HG03354 (cell line): ENCODE measurements at regions not wholly inside any gene's neighbourhood (a gene's known extent, or its start where the extent isn't known, plus 50 kb on each side); places are given as distances from the start of the nearest gene placed in this dataset.
"Not testable (repeated sequence)": the region's sequence is repeated elsewhere in the genome, so short reads cannot be mapped to it uniquely, and the experiment has no call there.

Source experiments
- ATAC-seq: cut with Tn5 transposase; IDR thresholded peaks from one replicate; pipeline ENCODE4 v1.9.1; 2021; ENCODE audit warnings: mild to moderate bottlenecking; ENCODE audit not compliant: unreplicated experiment, poor library complexity, severe bottlenecking

DNA sequence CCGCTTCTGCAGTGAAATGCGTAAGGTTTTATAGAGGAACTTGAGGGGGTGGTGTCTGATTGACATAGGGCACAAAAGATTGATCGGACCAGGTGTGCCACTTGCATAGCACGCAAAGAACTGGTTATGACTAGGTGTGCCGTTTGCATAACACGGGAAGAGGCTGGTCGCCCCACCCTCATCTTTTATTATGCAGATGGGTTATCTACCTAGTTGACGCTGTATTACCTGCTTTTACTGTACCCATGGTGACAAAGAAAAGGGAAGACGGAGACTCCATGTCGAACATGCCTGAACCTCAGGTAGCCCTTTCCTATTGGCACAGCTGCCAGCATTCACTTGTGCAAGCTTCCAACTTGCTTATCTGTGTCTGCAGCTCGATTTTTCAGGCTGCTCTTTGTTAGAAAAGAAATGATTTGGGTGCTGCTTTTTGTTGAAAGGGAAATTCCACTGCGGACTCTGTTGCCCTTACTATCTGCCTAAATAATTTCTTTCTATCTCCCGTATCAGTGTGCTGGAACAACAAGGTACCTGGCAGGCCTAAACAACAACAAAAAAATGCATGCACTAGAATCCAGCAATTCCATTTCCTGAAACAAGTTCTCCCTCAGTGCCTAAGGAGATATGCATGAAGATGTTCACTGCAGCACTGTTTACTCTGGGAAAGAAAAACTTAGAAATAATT, 194.4 kb upstream of the KAZN start:
- ATAC-seq = no peak

DNA sequence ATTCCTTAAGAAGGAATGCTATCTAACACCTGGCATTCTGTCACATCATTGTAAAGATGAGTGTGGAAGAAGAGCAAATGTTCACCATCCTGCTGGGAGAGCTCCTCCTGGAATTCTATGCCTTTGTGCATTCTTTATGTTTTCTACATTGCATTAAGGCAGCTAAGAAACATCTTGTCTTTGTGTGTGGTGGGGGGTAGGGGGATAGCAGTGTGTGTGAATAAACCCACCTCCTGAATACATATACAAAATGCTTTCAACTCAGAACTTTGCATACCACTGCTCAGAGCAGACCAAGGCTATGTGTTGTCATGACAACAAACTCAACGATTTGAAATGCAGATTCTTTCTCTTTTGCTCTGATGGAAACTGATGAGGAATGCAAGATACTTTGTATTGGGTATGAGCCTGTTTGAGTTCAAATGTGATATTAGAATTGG, 193.6 kb upstream of the KAZN start:
- no peak for ATAC-seq

DNA sequence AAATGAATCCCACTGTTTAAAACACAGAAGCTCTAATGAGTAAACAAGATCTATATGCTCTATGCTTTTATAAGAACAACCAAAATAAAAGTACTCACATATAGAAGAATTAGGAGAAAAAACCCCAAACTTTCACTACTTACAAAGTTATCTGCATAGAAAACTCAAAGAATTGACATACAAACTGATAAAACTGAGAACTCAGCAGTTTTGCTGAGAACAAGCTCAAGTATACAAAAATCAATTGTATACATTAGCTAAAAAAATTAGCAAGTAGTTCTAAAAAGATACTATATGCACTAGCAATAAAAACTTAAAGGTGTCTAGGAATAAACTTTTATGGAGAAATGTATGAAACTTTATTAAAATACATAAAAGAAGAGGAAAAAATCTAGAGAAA, 186.2 kb upstream of the KAZN start:
- no peak for ATAC-seq

DNA sequence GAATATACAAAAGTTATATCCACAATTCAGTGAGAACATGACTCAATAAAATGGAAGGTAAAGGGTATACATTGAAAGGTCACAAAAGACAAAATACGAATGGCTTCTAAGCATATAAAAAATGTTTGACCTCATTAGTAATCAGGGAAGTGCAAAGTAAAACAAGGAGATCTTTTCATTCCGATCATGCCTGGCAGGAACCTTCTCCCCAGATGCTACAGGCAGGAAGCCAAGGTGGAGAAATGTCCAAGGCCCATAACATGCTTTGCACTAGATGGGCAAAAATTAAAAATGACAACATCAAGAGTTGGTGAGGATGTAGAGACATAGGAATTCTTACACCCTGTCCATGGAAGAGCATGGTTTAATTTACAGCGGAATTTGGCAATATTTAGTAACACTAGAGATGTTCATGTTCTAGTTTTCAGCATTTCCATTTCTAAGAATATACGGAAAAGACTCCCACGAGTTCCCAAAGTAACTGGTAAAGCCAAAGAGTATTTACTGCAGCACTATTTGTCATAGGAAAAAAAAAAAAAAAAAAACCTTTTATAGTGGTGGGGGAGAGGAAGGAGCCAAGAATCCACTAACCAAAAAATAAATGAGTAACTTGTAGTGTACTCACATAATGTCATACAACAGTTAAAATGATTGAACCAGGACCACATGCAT, 184.5 kb upstream of the KAZN start:
- ATAC-seq = no peak

DNA sequence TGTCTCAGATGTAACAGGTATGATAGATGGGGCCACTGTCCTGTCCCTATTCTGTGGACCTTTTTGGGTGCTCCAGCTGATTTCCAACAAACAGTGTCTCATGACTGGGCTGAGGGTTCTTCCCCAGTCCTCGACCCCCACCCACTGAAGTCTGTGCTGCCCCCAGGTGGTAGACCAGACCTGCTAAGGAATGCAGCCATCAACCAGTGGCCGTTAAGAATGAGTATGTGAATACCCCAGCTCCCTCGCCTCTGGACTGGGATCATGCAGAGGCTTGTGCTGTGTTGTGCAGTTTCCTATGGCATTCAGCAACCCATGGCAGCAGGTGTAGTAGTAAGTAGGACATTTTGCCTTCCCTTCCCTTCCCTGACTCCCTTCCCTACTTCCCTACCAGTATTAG, 183.1 kb upstream of the KAZN start:
- ATAC-seq = no peak

DNA sequence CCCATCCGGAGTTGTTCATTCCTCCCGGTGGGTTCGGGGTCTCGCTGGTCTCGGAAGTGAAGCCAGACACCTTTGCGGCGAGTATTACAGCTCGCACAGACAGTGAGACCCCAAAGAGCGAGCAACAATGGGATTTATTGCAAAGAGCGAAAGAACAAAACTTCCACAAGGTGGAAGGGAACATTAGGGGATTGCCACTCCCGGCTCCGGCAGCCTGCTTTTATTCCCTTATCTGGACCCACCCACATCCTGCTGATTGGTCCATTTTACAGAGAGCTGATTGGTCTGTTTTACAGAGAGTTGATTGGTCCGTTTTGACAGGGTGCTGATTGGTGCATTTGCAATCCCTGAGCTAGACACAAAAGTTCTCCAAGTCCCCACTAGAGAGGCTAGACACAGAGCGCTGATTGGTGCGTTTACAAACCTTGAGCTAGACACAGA, 178.7 kb upstream of the KAZN start:
- ATAC-seq = not testable (repeated sequence)

- no peak for ATAC-seq
Observed at GRCh38 chr1:14420686-14421085, 177.8 kb upstream of the KAZN start.

- ATAC-seq = no peak
Observed at GRCh38 chr1:14421295-14421976, 177.0 kb upstream of the KAZN start.

DNA sequence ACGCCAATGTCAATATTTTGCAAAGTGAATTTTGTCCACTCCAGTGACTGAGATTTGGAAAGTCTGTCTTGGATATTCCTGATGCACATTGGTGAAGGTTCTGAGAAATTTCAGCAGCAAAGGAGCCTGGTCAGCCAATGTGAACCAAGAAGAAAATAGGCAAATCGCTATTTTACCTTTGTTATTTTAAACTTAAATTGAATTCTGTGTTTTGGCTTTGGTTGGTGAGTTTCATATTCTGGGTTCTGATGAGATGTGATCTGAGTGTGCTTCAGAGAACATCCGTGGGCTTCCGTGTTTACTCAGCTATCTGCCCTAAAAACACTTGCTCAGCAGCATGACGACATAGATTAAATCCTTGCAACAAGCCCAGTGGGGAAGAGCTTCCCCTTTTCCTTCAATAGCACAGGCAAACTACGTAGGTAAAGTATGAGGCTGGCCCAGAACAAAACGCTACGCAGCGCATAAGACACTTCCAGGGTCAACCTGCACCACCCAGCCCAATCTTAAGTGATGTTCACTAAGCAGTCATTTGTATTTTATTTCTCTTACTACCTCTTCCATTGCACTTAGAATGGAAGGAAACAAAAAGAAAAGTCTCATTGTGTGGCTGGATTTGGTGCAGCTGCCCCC, 176.4 kb upstream of the KAZN start:
- ATAC-seq = no peak

GRCh38 chr1:14424325-14425002, 174.0 kb upstream of the KAZN start:
- no peak for ATAC-seq

DNA sequence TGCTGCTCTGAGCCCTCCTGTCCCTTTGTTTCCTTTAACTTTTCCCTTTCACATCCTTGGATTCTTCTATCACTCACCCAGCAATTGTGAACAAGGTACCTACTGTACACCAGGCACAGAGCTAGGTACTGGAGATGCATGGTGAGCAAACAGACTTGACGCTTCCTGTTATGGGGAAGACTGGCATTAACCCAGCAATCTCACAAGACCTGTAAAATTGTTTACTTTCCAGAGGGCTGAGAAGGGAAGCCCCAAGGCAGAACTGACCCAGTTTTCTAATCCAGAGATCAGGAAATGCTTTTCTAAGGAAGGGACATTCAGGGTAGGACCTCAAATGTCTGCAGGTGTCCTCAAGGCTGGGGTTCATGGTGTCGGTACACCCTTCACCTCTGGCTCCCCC, 171.6 kb upstream of the KAZN start:
- ATAC-seq = no peak

DNA sequence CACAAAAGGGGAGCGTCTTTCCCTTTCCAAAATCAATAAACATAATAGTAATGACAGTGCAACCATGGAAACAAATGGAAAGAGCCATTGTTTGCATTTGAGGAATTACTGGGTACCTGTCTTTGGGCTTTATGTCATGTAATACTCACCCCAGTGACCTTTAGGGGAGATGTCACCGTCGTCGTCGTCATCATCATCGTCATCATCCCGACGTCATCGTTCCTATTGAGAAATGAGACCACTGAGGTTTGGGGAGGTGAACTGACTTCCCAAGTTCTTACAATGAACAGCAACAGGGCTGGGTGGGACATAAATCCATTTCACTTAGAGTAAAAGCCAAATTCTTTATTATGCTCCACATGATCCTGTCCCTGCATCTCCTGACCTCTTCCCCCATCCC, 168.9 kb upstream of the KAZN start:
- no peak for ATAC-seq

DNA sequence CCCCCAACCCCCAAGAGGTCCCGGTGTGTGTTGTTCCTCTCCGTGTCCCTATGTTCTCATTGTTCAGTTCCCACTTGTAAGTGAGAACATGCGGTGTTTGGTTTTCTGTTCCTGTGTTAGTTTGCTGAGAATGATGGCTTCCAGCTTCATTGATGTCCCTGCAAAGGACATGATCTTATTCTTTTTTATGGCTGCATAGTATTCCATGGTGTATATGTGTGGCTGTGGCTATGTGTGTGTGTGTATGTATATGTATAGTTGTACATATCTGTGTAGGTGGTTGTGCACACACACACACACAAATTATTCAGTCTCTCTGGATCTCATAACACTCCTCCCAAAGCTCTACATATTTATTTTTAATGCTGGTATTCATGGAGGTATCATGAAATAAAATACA, 165.8 kb upstream of the KAZN start:
- not testable (repeated sequence) for ATAC-seq

DNA sequence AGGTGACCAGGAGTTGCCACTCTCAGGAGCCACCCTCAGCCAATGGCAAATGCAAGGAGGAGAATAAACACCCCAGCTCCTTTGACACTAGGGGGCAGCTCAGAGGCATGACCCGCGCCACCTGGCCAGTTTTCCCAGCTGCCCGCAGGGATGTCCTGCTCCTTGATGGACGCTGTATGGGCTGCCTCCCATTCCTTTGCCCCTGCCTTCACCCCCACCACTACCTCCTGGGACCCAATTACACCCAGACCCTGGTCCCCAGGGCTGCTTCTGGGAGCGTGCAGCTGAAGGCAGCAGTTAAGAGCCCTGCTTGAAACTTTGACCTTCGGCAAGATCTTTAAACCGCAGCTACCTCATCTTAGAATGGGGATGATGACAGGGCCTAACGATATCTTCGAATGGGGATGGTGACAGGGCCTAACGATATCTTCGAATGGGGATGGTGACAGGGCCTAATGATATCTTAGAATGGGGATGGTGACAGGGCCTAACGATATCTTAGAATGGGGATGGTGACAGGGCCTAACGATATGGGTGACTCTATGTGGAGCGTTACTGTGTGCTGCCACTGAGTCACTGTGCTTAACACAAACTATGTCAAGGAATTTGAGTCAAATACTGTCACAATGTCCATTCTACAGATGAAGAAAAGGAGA, 163.0 kb upstream of the KAZN start:
- no peak for ATAC-seq

DNA sequence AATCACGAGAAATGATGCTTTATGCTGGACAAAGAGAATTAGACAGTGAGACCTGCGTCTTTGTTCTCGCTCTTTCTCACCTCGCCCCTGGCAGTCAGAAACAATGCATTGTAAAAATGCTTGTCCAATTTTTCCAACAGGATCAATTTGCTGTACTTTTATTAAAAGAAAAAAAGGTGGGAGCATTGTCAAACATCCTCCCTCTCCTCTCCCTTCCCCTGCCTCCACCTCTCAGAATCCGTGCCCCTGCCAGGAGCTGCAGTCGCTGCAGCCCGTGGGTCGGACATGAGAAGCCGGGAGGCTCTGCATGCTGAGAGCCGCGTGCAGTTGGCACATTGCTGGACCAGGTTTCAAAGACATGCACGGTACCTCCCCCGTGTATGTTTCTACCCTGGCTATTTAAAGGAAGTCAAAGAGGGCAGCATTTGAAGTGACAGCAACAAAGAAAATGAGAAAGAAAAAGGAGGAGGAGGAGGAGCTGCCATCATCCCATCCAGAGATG, 161.0 kb upstream of the KAZN start:
- ATAC-seq = no peak

DNA sequence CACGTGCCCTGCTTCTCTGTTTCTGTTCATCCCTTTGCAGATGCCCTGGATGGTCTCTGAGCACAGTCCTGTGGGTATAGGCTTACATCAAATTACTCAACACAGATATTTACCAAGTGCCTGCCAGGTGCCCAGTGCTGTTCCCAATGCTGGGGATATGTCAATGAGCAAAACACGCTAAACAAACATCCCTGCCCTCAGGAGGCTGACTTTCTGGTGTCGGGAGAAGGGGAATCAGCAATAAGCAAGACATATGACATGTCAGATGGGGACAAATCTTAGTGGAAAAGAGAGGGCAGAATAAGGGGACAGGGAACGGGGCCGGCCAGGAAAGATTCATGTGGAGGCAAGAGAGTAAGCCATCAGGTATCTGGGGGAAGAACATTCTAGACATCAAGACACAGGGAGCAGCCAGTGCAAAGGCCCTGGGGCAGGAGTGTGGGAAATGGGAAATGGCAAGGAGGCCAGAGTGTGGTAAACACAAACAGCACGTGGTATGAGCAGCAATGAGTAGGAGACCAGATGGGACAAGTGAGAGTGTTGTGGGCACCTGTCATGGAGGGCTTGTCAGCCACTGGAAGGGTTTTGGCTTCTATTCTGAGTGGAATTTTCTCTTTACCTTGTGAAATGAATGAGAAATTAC, 160.2 kb upstream of the KAZN start:
- no peak for ATAC-seq

- ATAC-seq = no peak
Observed at GRCh38 chr1:14439015-14439414, 159.5 kb upstream of the KAZN start.

- no peak for ATAC-seq
Observed at GRCh38 chr1:14440166-14440565, 158.3 kb upstream of the KAZN start.

- ATAC-seq = no peak
Observed at GRCh38 chr1:14440731-14441130, 157.8 kb upstream of the KAZN start.
